Fibroblast of lung (primary cell): ENCODE measurements at regions not wholly inside any gene's neighbourhood (a gene's known extent, or its start where the extent isn't known, plus 50 kb on each side); places are given as distances from the start of the nearest gene placed in this dataset.

Source experiments
- DNase-seq, 2 donors: peaks; one replicate each; pipeline versions ENCODE4 v3.0.0 to v3.0.0-alpha.2; 2010; ENCODE audit warnings: low read depth in 2 of 2
- H2AFZ ChIP-seq: 2 replicates; pipeline ENCODE4 v1.5.1; 2012; ENCODE audit warnings: low read length, control low read depth, inconsistent platforms
- H3K27ac ChIP-seq: 2 replicates; pipeline ENCODE4 v1.5.1; 2011; ENCODE audit warnings: low read length, control low read depth; ENCODE audit not compliant: insufficient read depth
- H3K27me3 ChIP-seq: 2 replicates; pipeline ENCODE4 v1.5.1; 2011; ENCODE audit warnings: mild to moderate bottlenecking, low read length; ENCODE audit not compliant: control insufficient read depth, insufficient read depth
- H3K36me3 ChIP-seq: 2 replicates; pipeline ENCODE4 v1.5.1; 2011; ENCODE audit warnings: low read length; ENCODE audit not compliant: control insufficient read depth, insufficient read depth
- H3K4me1 ChIP-seq: 2 replicates; pipeline ENCODE4 v1.5.1; 2011; ENCODE audit warnings: low read length; ENCODE audit not compliant: control insufficient read depth, insufficient read depth; ENCODE audit errors: extremely low read depth
- H3K4me2 ChIP-seq: 2 replicates; pipeline ENCODE4 v1.5.1; 2011; ENCODE audit warnings: low read length, control low read depth; ENCODE audit not compliant: insufficient read depth; ENCODE audit errors: extremely low read depth
- H3K4me3 ChIP-seq, 4 experiments: fragments of 200-600 bp in 1 of 4; sonication (generic) in 1 of 4; replicated peaks in 1 of 4; 2 replicates each; pipeline ENCODE4 v1.5.1; 2011 to 2016; ENCODE audit warnings: low read length in 4 of 4, low read depth in 3 of 4, mild to moderate bottlenecking in 3 of 4, control low read depth in 2 of 4, inconsistent platforms in 1 of 4, mixed read lengths in 1 of 4; ENCODE audit not compliant: insufficient read depth in 1 of 4; ENCODE audit errors: control extremely low read depth in 1 of 4
- H3K79me2 ChIP-seq: 2 replicates; pipeline ENCODE4 v1.5.1; 2012; ENCODE audit warnings: mild to moderate bottlenecking, low read length, inconsistent platforms; ENCODE audit not compliant: control insufficient read depth, insufficient read depth
- H3K9ac ChIP-seq: 2 replicates; pipeline ENCODE4 v1.5.1; 2011; ENCODE audit warnings: mild to moderate bottlenecking, low read length, control low read depth; ENCODE audit not compliant: insufficient read depth
- H3K9me3 ChIP-seq: 2 replicates; pipeline ENCODE4 v1.5.1; 2012; ENCODE audit warnings: low read depth, low read length; ENCODE audit not compliant: control insufficient read depth, insufficient read depth
- H4K20me1 ChIP-seq: 2 replicates; pipeline ENCODE4 v1.5.1; 2011; ENCODE audit warnings: low read length; ENCODE audit not compliant: control insufficient read depth, insufficient read depth; ENCODE audit errors: extremely low read depth
- CTCF ChIP-seq, 2 donors: IDR thresholded peaks in 1 of 2; conservative IDR thresholded peaks in 1 of 2; 1 replicate in 1 of 2; 2 replicates in 1 of 2; pipeline ENCODE4 v1.5.1; 2011 to 2012; ENCODE audit warnings: low read length in 2 of 2, control low read depth in 1 of 2, inconsistent platforms in 1 of 2, low read depth in 1 of 2, mild to moderate bottlenecking in 1 of 2
- EZH2 ChIP-seq: IDR thresholded peaks from 2 replicates; pipeline ENCODE4 v1.5.1; 2012; ENCODE audit warnings: low read length, control low read depth, mild to moderate bottlenecking; ENCODE audit errors: missing control alignments

DNA sequence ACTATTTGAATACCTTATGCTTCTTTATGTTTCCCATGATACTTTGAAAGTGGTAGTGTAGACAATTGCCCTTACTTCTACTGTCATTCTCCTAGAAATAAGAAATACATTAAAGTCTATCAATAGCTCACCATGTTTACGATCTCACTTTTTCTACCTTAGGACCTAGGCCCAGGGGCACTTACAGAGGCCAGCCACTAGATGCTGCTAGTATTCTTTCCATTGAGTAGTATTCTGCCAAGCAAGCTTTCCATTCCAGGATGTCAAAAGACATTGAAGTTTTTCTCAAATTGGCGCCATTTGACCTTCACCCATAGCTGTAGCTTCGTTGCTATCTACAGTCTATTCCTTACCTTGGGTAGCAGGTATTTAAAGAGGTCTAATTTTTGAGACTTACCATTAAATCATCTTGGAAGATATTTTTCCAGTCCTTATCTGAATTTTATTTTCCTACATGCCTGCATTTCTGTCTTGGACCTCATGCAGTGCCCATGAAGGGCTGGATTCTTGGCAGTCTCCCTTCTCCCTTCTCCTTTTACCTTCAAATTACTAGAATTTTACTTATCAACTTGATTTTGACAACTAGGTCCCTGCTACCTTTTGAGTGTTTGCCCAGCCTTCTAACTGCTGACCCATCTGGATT, 246.0 kb upstream of the NUDT12 start:
- H3K27me3 ChIP-seq = no peaks in the 10 kb centered on the region
- no peaks in the 10 kb centered on the region for H3K79me2 ChIP-seq
- H3K4me1 ChIP-seq = no peaks in the 10 kb centered on the region
- H3K36me3 ChIP-seq = no peaks in the 10 kb centered on the region
- H3K4me3 ChIP-seq = no peak overlapping the region
- peak; percentile 51 to 73 for DNase-seq
- no peak overlapping the region for H3K9ac ChIP-seq
- H2AFZ ChIP-seq = peak overlapping the region; percentile 29
- no peak overlapping the region for H3K27ac ChIP-seq
- H3K4me2 ChIP-seq = no peak overlapping the region
- TF ChIP-seq CTCF (conservative IDR thresholded peaks at IDR 0.05 in 1 of 2, IDR thresholded peaks at IDR 0.05 in 1 of 2; ENCODE audit: low read depth in 1 of 2, low read length in 2 of 2) = peak; percentile 100
- TF ChIP-seq EZH2 = no peak
- no peaks in the 10 kb centered on the region for H3K9me3 ChIP-seq
- H4K20me1 ChIP-seq = no peaks in the 10 kb centered on the region

DNA sequence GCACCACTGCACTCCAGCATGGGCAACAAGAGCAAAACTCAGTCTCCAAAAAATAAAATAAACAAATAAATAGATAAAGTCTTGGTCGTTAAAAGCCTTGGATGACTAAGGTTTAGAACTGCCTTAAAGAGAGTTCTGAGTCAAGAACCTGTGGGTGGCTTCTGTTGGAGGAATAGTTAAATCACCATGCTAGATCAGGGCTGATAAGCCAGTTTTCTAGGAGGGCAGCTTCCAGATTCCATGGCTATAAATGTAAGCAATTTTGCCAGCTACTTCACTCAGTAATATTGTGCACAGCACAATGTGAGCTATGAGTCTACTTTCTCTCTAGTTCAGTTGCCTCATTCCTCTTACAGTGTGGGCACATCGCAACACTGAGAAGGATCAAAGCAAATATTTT, 242.1 kb upstream of the NUDT12 start:
- no peaks in the 10 kb centered on the region for H3K4me1 ChIP-seq
- no peak for TF ChIP-seq EZH2
- no peak for TF ChIP-seq CTCF (conservative IDR thresholded peaks at IDR 0.05 in 1 of 2, IDR thresholded peaks at IDR 0.05 in 1 of 2; ENCODE audit: low read depth in 1 of 2, low read length in 2 of 2)
- H3K9me3 ChIP-seq = no peaks in the 10 kb centered on the region
- no peaks in the 10 kb centered on the region for H3K27me3 ChIP-seq
- H2AFZ ChIP-seq = no peak overlapping the region
- peak in 1 of 2 donors; percentile 83 for DNase-seq
- no peak overlapping the region for H3K27ac ChIP-seq
- H3K36me3 ChIP-seq = no peaks in the 10 kb centered on the region
- no peak overlapping the region for H3K4me3 ChIP-seq
- H4K20me1 ChIP-seq = no peaks in the 10 kb centered on the region
- H3K79me2 ChIP-seq = no peaks in the 10 kb centered on the region
- no peak overlapping the region for H3K4me2 ChIP-seq
- no peak overlapping the region for H3K9ac ChIP-seq

DNA sequence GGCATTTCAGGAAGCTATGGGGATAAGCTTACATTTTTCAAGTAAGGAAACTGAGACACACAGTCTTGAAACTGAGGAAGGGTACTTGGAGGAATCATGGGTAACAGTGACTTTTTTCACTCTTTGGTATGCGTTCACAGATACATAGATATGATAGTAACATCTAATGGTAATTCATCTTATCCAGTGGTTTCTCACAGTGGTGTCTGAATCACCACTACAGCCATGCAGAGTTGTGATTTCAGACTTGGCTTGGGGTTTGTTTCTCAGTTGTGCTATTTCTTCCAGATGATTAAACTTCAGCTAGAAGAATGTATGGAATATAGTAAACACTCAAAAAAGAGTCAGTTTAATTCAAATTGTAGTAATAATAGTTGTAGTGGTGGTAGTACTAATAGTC, 239.1 kb upstream of the NUDT12 start:
- Histone ChIP-seq H3K4me2 (no peak overlapping the region), H3K27ac (no peak overlapping the region), H3K36me3 (no peaks in the 10 kb centered on the region), H3K79me2 (no peaks in the 10 kb centered on the region), H3K9me3 (no peaks in the 10 kb centered on the region), H3K9ac (no peak overlapping the region), H2AFZ (no peak overlapping the region), H4K20me1 (no peaks in the 10 kb centered on the region), H3K27me3 (no peaks in the 10 kb centered on the region), H3K4me3 (no peak overlapping the region), H3K4me1 (no peaks in the 10 kb centered on the region)
- peak; percentile 8 to 84 for DNase-seq
- TF ChIP-seq EZH2 = no peak
- TF ChIP-seq CTCF (conservative IDR thresholded peaks at IDR 0.05 in 1 of 2, IDR thresholded peaks at IDR 0.05 in 1 of 2; ENCODE audit: low read depth in 1 of 2, low read length in 2 of 2) = no peak
